Fibroblast of lung (primary cell): ENCODE measurements at regions not wholly inside any gene's neighbourhood (a gene's known extent, or its start where the extent isn't known, plus 50 kb on each side); places are given as distances from the start of the nearest gene placed in this dataset.

Experiments used
- DNase-seq, 2 donors: peaks; one replicate each; pipeline versions ENCODE4 v3.0.0 to v3.0.0-alpha.2; 2010; ENCODE audit warnings: low read depth in 2 of 2
- H2AFZ ChIP-seq: 2 replicates; pipeline ENCODE4 v1.5.1; 2012; ENCODE audit warnings: low read length, control low read depth, inconsistent platforms
- H3K27ac ChIP-seq: 2 replicates; pipeline ENCODE4 v1.5.1; 2011; ENCODE audit warnings: low read length, control low read depth; ENCODE audit not compliant: insufficient read depth
- H3K27me3 ChIP-seq: 2 replicates; pipeline ENCODE4 v1.5.1; 2011; ENCODE audit warnings: mild to moderate bottlenecking, low read length; ENCODE audit not compliant: control insufficient read depth, insufficient read depth
- H3K36me3 ChIP-seq: 2 replicates; pipeline ENCODE4 v1.5.1; 2011; ENCODE audit warnings: low read length; ENCODE audit not compliant: control insufficient read depth, insufficient read depth
- H3K4me1 ChIP-seq: 2 replicates; pipeline ENCODE4 v1.5.1; 2011; ENCODE audit warnings: low read length; ENCODE audit not compliant: control insufficient read depth, insufficient read depth; ENCODE audit errors: extremely low read depth
- H3K4me2 ChIP-seq: 2 replicates; pipeline ENCODE4 v1.5.1; 2011; ENCODE audit warnings: low read length, control low read depth; ENCODE audit not compliant: insufficient read depth; ENCODE audit errors: extremely low read depth
- H3K4me3 ChIP-seq, 4 experiments: fragments of 200-600 bp in 1 of 4; sonication (generic) in 1 of 4; replicated peaks in 1 of 4; 2 replicates each; pipeline ENCODE4 v1.5.1; 2011 to 2016; ENCODE audit warnings: low read length in 4 of 4, low read depth in 3 of 4, mild to moderate bottlenecking in 3 of 4, control low read depth in 2 of 4, inconsistent platforms in 1 of 4, mixed read lengths in 1 of 4; ENCODE audit not compliant: insufficient read depth in 1 of 4; ENCODE audit errors: control extremely low read depth in 1 of 4
- H3K79me2 ChIP-seq: 2 replicates; pipeline ENCODE4 v1.5.1; 2012; ENCODE audit warnings: mild to moderate bottlenecking, low read length, inconsistent platforms; ENCODE audit not compliant: control insufficient read depth, insufficient read depth
- H3K9ac ChIP-seq: 2 replicates; pipeline ENCODE4 v1.5.1; 2011; ENCODE audit warnings: mild to moderate bottlenecking, low read length, control low read depth; ENCODE audit not compliant: insufficient read depth
- H3K9me3 ChIP-seq: 2 replicates; pipeline ENCODE4 v1.5.1; 2012; ENCODE audit warnings: low read depth, low read length; ENCODE audit not compliant: control insufficient read depth, insufficient read depth
- H4K20me1 ChIP-seq: 2 replicates; pipeline ENCODE4 v1.5.1; 2011; ENCODE audit warnings: low read length; ENCODE audit not compliant: control insufficient read depth, insufficient read depth; ENCODE audit errors: extremely low read depth
- CTCF ChIP-seq, 2 donors: IDR thresholded peaks in 1 of 2; conservative IDR thresholded peaks in 1 of 2; 1 replicate in 1 of 2; 2 replicates in 1 of 2; pipeline ENCODE4 v1.5.1; 2011 to 2012; ENCODE audit warnings: low read length in 2 of 2, control low read depth in 1 of 2, inconsistent platforms in 1 of 2, low read depth in 1 of 2, mild to moderate bottlenecking in 1 of 2
- EZH2 ChIP-seq: IDR thresholded peaks from 2 replicates; pipeline ENCODE4 v1.5.1; 2012; ENCODE audit warnings: low read length, control low read depth, mild to moderate bottlenecking; ENCODE audit errors: missing control alignments

- no peaks in the 10 kb centered on the region for H3K4me1 ChIP-seq
- H3K79me2 ChIP-seq, result no peaks in the 10 kb centered on the region
- H3K9ac ChIP-seq, result no peak overlapping the region
- H3K36me3 ChIP-seq, result no peaks in the 10 kb centered on the region
- TF ChIP-seq EZH2, result no peak
- no peaks in the 10 kb centered on the region for H3K27me3 ChIP-seq
- H3K27ac ChIP-seq, result no peak overlapping the region
- no peaks in the 10 kb centered on the region for H3K9me3 ChIP-seq
- H4K20me1 ChIP-seq, result no peaks in the 10 kb centered on the region
- no peak for DNase-seq
- no peak overlapping the region for H3K4me2 ChIP-seq
- H2AFZ ChIP-seq, result no peak overlapping the region
- H3K4me3 ChIP-seq, result no peak overlapping the region
Measured at GRCh38 chr4:95643627-95644026, 94.9 kb upstream of the UNC5C start.

- TF ChIP-seq CTCF (conservative IDR thresholded peaks at IDR 0.05 in 1 of 2, IDR thresholded peaks at IDR 0.05 in 1 of 2; ENCODE audit: low read depth in 1 of 2, low read length in 2 of 2) (no peak), EZH2 (no peak)
- no peaks in the 10 kb centered on the region for H3K79me2 ChIP-seq
- no peak overlapping the region for H3K4me2 ChIP-seq
- H3K36me3 ChIP-seq, result no peaks in the 10 kb centered on the region
- no peak overlapping the region for H3K4me3 ChIP-seq
- H2AFZ ChIP-seq, result no peak overlapping the region
- no peaks in the 10 kb centered on the region for H4K20me1 ChIP-seq
- no peaks in the 10 kb centered on the region for H3K4me1 ChIP-seq
- H3K27me3 ChIP-seq, result no peaks in the 10 kb centered on the region
- no peaks in the 10 kb centered on the region for H3K9me3 ChIP-seq
- DNase-seq, result peak in 1 of 2 donors; percentile 17
- H3K27ac ChIP-seq, result no peak overlapping the region
- no peak overlapping the region for H3K9ac ChIP-seq
Measured at GRCh38 chr4:95641571-95641970, 92.8 kb upstream of the UNC5C start.

- Histone ChIP-seq H4K20me1 (no peaks in the 10 kb centered on the region), H3K9ac (no peak overlapping the region), H3K79me2 (no peaks in the 10 kb centered on the region), H3K4me3 (no peak overlapping the region), H3K4me1 (no peaks in the 10 kb centered on the region), H3K27ac (no peak overlapping the region), H3K36me3 (no peaks in the 10 kb centered on the region), H3K9me3 (no peaks in the 10 kb centered on the region), H3K27me3 (no peaks in the 10 kb centered on the region), H3K4me2 (no peak overlapping the region), H2AFZ (no peak overlapping the region)
- DNase-seq, result no peak
- TF ChIP-seq EZH2, result no peak
Measured at GRCh38 chr4:95640311-95640710, 91.5 kb upstream of the UNC5C start.

GRCh38 chr4:95638920-95639501 lies 90.2 kb upstream of the UNC5C start:
- no peaks in the 10 kb centered on the region for H3K79me2 ChIP-seq
- no peak overlapping the region for H3K4me2 ChIP-seq
- H3K4me3 ChIP-seq, result no peak overlapping the region
- TF ChIP-seq CTCF (conservative IDR thresholded peaks at IDR 0.05 in 1 of 2, IDR thresholded peaks at IDR 0.05 in 1 of 2; ENCODE audit: low read depth in 1 of 2, low read length in 2 of 2), result no peak
- H2AFZ ChIP-seq, result no peak overlapping the region
- no peaks in the 10 kb centered on the region for H4K20me1 ChIP-seq
- peak; percentile 3 to 7 for DNase-seq
- H3K9me3 ChIP-seq, result no peaks in the 10 kb centered on the region
- H3K27ac ChIP-seq, result no peak overlapping the region
- no peaks in the 10 kb centered on the region for H3K36me3 ChIP-seq
- no peak overlapping the region for H3K9ac ChIP-seq
- H3K4me1 ChIP-seq, result no peaks in the 10 kb centered on the region
- H3K27me3 ChIP-seq, result no peaks in the 10 kb centered on the region
